SH-SY5Y (cell line): ENCODE measurements at regions not wholly inside any gene's neighbourhood (a gene's known extent, or its start where the extent isn't known, plus 50 kb on each side); places are given as distances from the start of the nearest gene placed in this dataset.

Experiments used
- GATA2 ChIP-seq: IDR thresholded peaks from 2 replicates; pipeline ENCODE4 v1.6.1; 2011; ENCODE audit warnings: mild to moderate bottlenecking, low read depth, low read length
- GATA3 ChIP-seq: IDR thresholded peaks from 2 replicates; pipeline ENCODE4 v1.6.1; 2011; ENCODE audit warnings: low read depth, mild to moderate bottlenecking, low read length, moderate library complexity

GRCh38 chr1:89472886-89473417 is 51.7 kb upstream of the LRRC8B start:
- TF ChIP-seq GATA3 (no peak), GATA2 (no peak)
